Astrocyte of the cerebellum (primary cell): ENCODE measurements at regions not wholly inside any gene's neighbourhood (a gene's known extent, or its start where the extent isn't known, plus 50 kb on each side); places are given as distances from the start of the nearest gene placed in this dataset.
"Not testable (repeated sequence)": the region's sequence is repeated elsewhere in the genome, so short reads cannot be mapped to it uniquely, and the experiment has no call there.

Experiments used
- DNase-seq: peaks from one replicate; pipeline ENCODE4 v3.0.0-alpha.2; 2011; ENCODE audit warnings: low read depth
- H3K4me3 ChIP-seq: 2 replicates; pipeline ENCODE4 v1.5.1; 2011; ENCODE audit warnings: mild to moderate bottlenecking, low read depth, low read length, moderate library complexity
- in situ Hi-C: cut with HindIII; loops from 2 replicates; pipeline ENCODE4 v1.10.0; 2017; ENCODE audit warnings: low sequenced_read_pairs
- TF ChIP-seq, protein P1 (sequence below): IDR thresholded peaks from 2 replicates; pipeline ENCODE4 v1.5.1; 2012; ENCODE audit warnings: low read length, low read depth, moderate library complexity, mild to moderate bottlenecking; ENCODE audit errors: missing control alignments

DNA sequence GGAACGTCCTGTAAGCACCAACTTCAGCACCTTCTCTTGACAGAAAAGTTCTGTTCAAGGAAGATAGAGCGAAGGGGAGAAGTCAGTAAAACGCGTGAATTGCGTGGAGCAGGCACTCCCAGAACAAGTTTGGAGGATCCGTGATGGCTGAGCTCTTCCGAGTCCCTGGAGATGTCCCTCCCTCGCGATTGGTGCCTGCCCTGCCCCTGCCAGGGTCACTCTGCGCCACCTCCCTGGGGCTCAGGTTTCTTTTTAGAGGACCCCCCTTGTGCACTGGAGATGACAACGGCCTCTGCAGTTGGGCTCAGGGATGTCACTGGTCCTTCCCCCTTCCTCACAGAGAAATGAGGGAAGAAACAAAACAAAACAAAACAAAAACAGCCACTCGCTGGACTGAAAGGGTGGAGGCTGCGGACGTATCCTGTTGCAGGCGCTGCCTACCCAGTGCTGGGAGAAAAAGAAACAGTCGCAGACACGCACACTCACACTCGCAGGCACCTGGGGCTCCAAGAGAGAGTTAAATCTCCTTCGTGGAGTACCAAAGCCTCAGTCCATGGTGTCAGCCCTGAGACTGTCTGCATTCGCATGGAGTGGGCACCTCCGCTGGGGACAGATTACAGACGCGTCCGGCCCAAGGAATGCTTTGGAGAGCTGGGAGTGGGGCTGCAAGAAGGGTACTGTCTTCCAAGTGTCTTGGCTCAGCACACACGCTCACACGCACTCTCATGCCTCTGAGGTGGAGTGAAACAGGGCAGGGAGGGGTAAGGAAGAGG, 512.7 kb downstream of the SLCO4C1 start:
- TF ChIP-seq, protein P1, sequence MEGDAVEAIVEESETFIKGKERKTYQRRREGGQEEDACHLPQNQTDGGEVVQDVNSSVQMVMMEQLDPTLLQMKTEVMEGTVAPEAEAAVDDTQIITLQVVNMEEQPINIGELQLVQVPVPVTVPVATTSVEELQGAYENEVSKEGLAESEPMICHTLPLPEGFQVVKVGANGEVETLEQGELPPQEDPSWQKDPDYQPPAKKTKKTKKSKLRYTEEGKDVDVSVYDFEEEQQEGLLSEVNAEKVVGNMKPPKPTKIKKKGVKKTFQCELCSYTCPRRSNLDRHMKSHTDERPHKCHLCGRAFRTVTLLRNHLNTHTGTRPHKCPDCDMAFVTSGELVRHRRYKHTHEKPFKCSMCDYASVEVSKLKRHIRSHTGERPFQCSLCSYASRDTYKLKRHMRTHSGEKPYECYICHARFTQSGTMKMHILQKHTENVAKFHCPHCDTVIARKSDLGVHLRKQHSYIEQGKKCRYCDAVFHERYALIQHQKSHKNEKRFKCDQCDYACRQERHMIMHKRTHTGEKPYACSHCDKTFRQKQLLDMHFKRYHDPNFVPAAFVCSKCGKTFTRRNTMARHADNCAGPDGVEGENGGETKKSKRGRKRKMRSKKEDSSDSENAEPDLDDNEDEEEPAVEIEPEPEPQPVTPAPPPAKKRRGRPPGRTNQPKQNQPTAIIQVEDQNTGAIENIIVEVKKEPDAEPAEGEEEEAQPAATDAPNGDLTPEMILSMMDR: no peak
- peak overlapping the region; percentile 49 for H3K4me3 ChIP-seq
- DNase-seq: no peak
- in situ Hi-C loops: no loop called here

DNA sequence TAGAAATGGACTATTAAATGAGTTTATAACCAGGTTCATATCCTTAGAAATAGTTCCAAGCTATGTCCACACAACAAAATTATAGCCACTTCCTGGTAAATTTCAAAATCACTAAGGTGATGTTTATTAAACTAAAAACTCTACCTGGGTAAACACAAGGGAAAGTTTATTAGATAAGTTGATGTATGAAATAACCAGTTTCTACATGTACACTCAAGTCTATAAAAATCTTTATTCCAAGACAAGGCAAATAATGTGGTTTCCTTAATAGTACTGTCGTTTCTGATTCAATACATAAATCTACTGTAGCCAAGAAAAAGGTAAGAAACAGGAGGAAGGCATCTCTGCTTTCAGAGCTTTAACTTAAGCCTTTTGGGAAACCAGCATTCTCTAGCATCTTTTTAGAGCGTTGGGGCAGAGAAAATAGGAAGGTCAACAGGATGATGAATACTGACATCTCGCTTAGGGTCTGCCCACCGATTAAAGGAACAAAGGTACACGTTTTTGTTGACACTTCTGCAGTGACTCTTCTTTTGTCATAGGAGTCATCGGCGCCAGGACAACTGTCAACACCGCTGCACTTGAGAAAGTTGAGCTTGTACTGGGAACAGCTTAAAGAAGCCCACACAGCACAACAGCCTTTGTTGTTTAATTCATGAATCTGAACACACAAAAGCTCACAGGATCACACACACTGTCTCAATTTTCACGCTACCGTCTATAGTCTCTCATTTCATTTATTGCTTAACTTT, 513.6 kb downstream of the SLCO4C1 start:
- H3K4me3 ChIP-seq: no peak overlapping the region
- no peak for DNase-seq
- TF ChIP-seq, protein P1: no peak
- in situ Hi-C loops: no loop called here

DNA sequence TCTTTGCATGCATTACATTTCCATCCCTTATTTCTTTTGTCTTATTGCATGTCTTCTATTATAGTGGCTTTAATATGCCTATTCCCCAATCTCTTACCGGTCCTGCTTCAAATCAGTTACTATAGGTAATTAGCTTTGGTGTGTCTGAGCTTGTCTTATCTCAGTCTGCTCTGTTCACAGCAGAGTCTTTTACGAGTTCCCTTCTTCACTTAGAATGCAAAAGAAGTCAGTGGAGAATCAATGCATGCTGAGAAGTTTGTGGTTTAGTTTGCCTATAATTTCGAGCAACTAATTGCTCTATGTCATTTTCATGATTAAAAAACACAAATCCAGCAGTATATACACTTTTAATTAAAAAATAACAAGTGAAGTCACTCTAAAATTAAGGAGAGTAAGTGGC, 545.0 kb downstream of the SLCO4C1 start:
- TF ChIP-seq, protein P1: no peak
- no peak overlapping the region for H3K4me3 ChIP-seq
- in situ Hi-C loops: no loop called here
- DNase-seq: no peak

DNA sequence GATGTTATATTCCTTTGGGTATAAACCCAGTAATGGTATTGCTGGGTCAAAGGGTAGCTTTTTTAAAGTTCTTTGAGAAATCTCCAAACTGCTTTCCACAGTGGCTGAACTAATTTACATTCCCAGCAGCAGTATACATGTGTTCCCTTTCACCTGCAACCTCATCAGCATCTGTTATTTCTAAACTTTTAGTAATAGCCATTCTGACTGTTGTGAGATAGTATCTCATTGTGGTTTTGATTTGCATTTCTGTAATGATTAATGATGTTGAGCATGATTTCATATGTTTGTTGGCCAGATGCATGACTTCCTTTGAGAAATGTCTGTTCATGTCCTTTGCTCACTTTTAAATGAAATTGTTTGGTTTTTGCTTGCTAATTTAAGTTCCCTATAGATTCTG, 553.1 kb downstream of the SLCO4C1 start:
- in situ Hi-C loops, H3K4me3 ChIP-seq, DNase-seq: not testable (repeated sequence)

DNA sequence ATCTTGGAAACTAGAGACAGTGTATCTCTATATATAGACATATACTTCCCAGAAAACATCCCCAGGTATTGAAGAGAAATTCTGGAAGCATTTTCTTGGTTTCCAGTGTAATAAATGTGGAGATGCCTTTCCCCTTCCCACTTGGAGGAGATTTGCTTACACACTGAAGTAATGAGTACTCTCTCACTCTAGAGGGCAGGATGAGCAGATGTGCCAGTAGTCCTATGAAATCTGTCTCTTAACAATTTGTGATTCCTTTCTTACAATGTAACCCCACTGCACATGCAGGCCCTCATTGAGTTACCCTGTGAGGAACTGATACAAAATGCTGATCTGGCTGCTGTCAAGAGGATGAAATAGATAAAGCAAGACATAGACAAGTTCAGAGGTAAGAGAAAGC, 567.2 kb downstream of the SLCO4C1 start:
- TF ChIP-seq, protein P1: peak; percentile 42
- in situ Hi-C loops: no loop called here
- DNase-seq: no peak
- H3K4me3 ChIP-seq: no peak overlapping the region

DNA sequence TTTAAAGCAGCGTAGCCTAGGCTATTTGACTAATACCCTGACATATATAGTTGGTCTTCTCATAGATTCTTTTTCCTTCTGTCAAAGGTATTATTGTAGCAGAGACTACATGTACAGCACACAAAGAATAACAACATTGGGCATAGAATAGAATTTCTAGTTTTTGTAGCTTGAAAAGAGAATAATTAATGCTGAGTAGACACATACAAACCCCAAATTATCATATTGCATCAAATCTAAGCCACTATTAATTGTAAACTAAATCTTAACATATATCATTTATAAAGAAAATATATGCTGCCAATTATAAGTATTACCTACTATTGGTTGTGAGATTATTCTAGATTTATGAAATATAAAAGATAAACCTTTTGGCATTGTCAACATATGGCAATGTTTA, 574.5 kb downstream of the SLCO4C1 start:
- no peak for DNase-seq
- TF ChIP-seq, protein P1: no peak
- in situ Hi-C loops: no loop called here
- H3K4me3 ChIP-seq: no peak overlapping the region

DNA sequence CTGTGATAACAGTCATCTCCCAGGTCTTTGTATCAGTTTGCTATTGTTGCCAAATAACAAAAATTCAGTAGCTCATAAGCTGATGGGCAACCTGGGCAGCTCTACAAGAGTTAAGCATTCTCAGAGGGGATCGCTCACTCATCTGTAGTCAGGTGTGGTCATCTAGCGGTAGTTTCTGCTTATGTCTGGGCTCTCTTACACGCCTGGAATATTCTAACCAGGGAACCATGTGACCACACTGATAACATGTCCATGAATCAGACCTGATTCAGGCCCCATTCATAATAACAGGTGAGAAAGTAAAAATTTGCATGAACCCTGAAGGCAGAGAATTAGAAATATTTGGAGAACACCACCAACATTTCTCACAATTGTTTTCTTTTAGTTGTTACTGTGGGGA, 576.1 kb downstream of the SLCO4C1 start:
- no peak overlapping the region for H3K4me3 ChIP-seq
- in situ Hi-C loops: no loop called here
- DNase-seq: no peak
- TF ChIP-seq, protein P1: no peak
